ENCODE measurements at regions not wholly inside any gene's neighbourhood (a gene's known extent, or its start where the extent isn't known, plus 50 kb on each side); places are given as distances from the start of the nearest gene placed in this dataset.

DNA sequence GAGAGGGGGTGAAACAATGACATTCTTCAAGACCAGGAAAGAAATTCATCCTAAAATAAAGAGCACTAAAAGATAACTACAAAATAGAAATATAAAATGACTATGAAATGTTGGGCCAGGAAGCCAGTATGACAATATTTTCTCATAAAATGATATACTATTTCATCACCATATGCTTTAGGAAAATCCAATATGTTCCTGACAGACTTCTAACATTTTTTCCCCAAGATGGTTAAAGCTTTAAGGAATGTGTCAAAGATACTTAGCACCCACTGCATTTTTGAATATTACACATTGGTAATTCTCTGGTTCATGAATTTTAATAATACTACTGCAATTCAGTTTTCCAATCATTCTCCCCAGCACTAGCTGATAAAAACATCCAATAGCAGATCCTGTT, 87.7 kb upstream of the PLEKHG7 start:
- Mint-ChIP-seq H3K9me3 (ENCODE audit: unreplicated experiment) (no peaks in the 10 kb centered on the region), H3K4me1 (ENCODE audit: unreplicated experiment) (no peaks in the 10 kb centered on the region), H3K27ac (ENCODE audit: unreplicated experiment) (no peak overlapping the region), H3K36me3 (ENCODE audit: low read depth, unreplicated experiment) (no peaks in the 10 kb centered on the region), H3K4me3 (ENCODE audit: unreplicated experiment) (no peak overlapping the region), H3K27me3 (ENCODE audit: unreplicated experiment) (no peaks in the 10 kb centered on the region)
- TF ChIP-seq, protein P1, sequence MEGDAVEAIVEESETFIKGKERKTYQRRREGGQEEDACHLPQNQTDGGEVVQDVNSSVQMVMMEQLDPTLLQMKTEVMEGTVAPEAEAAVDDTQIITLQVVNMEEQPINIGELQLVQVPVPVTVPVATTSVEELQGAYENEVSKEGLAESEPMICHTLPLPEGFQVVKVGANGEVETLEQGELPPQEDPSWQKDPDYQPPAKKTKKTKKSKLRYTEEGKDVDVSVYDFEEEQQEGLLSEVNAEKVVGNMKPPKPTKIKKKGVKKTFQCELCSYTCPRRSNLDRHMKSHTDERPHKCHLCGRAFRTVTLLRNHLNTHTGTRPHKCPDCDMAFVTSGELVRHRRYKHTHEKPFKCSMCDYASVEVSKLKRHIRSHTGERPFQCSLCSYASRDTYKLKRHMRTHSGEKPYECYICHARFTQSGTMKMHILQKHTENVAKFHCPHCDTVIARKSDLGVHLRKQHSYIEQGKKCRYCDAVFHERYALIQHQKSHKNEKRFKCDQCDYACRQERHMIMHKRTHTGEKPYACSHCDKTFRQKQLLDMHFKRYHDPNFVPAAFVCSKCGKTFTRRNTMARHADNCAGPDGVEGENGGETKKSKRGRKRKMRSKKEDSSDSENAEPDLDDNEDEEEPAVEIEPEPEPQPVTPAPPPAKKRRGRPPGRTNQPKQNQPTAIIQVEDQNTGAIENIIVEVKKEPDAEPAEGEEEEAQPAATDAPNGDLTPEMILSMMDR (IDR thresholded peaks at IDR 0.05; ENCODE audit: unreplicated experiment) = no peak
- DNase-seq (ENCODE audit: low spot score) = no peak

DNA sequence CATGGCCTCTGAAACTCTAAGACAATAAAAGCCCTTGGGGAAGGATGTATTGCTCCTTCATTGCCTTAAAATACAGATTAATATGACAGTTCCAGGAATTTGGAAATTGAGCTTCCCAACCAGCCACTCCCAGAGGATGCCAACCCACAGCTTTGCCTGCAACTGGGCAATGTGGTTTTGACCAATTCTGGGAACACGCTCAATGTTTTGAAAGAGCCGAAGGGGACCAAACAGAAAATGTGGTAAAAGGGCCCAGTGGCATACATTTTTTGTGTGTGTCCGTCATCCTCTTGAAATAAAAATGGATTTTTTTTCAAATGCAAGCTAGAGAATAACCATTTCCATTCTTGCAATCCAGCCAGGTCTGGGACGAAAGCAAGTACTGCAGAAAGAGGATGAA, 88.3 kb upstream of the PLEKHG7 start:
- Mint-ChIP-seq H3K4me3 (ENCODE audit: unreplicated experiment) (no peak overlapping the region), H3K4me1 (ENCODE audit: unreplicated experiment) (no peaks in the 10 kb centered on the region), H3K27ac (ENCODE audit: unreplicated experiment) (no peak overlapping the region), H3K27me3 (ENCODE audit: unreplicated experiment) (no peaks in the 10 kb centered on the region), H3K36me3 (ENCODE audit: low read depth, unreplicated experiment) (no peaks in the 10 kb centered on the region), H3K9me3 (ENCODE audit: unreplicated experiment) (no peaks in the 10 kb centered on the region)
- TF ChIP-seq, protein P1 (IDR thresholded peaks at IDR 0.05; ENCODE audit: unreplicated experiment) = no peak
- DNase-seq (ENCODE audit: low spot score) = no peak

DNA sequence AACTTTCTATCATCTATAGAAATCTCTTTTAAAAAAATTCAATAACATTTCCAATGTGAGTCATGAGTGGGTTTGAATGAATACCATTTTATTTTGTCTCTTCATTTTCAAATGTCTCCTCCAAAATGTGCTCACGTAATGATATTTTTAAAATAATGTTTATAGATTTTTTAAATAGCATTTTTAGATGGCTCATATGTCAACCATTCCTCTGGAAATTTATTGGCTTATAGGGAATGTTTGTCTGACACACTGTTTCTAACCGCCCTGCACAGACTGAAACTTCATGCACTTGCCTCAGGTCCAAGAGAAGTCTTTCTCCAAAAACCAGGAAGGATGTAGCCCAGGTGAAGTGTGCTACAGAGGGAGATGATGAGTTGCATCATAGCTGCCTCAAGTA, 88.8 kb upstream of the PLEKHG7 start:
- no peak overlapping the region for H3K4me3 Mint-ChIP-seq (ENCODE audit: unreplicated experiment)
- no peak overlapping the region for H3K27ac Mint-ChIP-seq (ENCODE audit: unreplicated experiment)
- TF ChIP-seq, protein P1 (IDR thresholded peaks at IDR 0.05; ENCODE audit: unreplicated experiment) = no peak
- no peak for DNase-seq (ENCODE audit: low spot score)
- H3K36me3 Mint-ChIP-seq (ENCODE audit: low read depth, unreplicated experiment) = no peaks in the 10 kb centered on the region
- H3K27me3 Mint-ChIP-seq (ENCODE audit: unreplicated experiment) = no peaks in the 10 kb centered on the region
- no peaks in the 10 kb centered on the region for H3K4me1 Mint-ChIP-seq (ENCODE audit: unreplicated experiment)
- no peaks in the 10 kb centered on the region for H3K9me3 Mint-ChIP-seq (ENCODE audit: unreplicated experiment)

DNA sequence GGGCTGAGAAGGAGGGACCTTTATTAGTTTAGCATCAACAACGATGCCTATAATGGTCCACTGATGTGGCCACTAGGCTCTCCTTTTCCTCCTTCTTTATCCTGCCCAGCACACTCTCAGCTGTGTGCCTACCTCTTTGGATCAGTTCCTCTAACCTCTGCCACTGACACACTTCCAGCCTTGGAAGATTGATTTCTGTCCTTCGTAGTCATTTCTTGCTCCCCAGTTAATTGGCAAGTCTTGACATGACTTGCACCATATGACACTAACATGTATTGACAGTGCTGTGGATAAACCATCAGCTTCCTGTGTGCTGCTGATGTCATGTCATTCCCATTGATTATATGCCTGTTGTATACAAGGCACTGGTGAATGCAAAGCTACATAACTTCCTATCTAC, 90.2 kb upstream of the PLEKHG7 start:
- TF ChIP-seq, protein P1 (IDR thresholded peaks at IDR 0.05; ENCODE audit: unreplicated experiment) = no peak
- Mint-ChIP-seq H3K27ac (ENCODE audit: unreplicated experiment) (no peak overlapping the region), H3K27me3 (ENCODE audit: unreplicated experiment) (no peaks in the 10 kb centered on the region), H3K4me1 (ENCODE audit: unreplicated experiment) (no peaks in the 10 kb centered on the region), H3K4me3 (ENCODE audit: unreplicated experiment) (no peak overlapping the region), H3K36me3 (ENCODE audit: low read depth, unreplicated experiment) (no peaks in the 10 kb centered on the region), H3K9me3 (ENCODE audit: unreplicated experiment) (no peaks in the 10 kb centered on the region)
- DNase-seq (ENCODE audit: low spot score) = no peak

DNA sequence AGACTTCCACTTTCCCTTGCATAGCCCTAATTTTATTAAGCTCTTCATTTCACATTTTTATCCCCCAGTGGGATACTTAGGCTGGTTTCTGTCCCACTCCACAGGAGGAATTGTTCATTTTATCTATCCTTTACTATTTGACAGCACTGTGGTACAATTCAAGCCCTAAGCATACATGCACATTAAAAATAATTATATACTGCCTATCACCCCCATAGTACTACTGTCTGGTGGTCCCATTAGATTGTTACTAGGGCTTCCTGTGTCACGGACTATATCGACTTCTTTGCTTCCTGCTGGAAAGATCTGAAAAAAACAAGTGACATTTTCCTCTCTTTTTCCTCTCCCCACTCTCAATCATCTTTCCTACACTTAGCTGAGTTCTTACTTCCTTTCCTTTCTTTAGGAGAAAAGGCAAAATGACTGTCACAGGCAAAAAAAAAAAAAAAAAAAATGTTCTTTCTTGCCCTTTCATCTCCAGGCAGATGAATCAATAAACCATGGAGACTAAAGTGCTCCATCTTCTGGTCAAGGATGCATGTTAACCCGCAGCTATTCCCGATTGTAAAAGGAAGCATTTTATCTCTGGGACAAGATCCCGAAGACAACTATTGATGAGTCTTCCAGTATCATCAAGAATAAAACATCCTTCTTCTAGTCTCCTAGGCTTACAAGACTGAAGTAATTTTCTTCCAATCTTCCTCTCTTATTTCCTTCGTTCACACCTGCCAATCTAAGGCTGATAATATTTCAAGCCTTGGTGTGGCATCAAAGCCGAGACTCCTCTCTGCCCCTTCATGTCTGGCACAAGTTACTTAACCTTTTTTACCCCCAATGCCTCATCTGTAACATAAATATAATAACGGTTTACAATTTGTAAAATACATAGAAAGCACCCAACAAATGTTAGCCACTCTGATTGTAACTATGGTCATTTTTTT, 94.4 kb upstream of the PLEKHG7 start:
- TF ChIP-seq, protein P1 (IDR thresholded peaks at IDR 0.05; ENCODE audit: unreplicated experiment) = no peak
- H3K4me3 Mint-ChIP-seq (ENCODE audit: unreplicated experiment) = no peak overlapping the region
- H3K27me3 Mint-ChIP-seq (ENCODE audit: unreplicated experiment) = no peaks in the 10 kb centered on the region
- DNase-seq (ENCODE audit: low spot score) = no peak
- no peaks in the 10 kb centered on the region for H3K9me3 Mint-ChIP-seq (ENCODE audit: unreplicated experiment)
- H3K36me3 Mint-ChIP-seq (ENCODE audit: low read depth, unreplicated experiment) = no peaks in the 10 kb centered on the region
- no peaks in the 10 kb centered on the region for H3K4me1 Mint-ChIP-seq (ENCODE audit: unreplicated experiment)
- no peak overlapping the region for H3K27ac Mint-ChIP-seq (ENCODE audit: unreplicated experiment)
